GM23248 (cell line): ENCODE measurements at regions not wholly inside any gene's neighbourhood (a gene's known extent, or its start where the extent isn't known, plus 50 kb on each side); places are given as distances from the start of the nearest gene placed in this dataset.

Source experiments
- EZH2 ChIP-seq: fragments of 200-600 bp; sonication (generic); IDR thresholded peaks from 2 replicates; pipeline ENCODE4 v1.6.1; 2018; ENCODE audit warnings: antibody characterized with exemption, mild to moderate bottlenecking; ENCODE audit not compliant: insufficient read depth, poor library complexity, severe bottlenecking
- EZH2phosphoT487 ChIP-seq: fragments of 200-600 bp; sonication (generic); IDR thresholded peaks from 2 replicates; pipeline ENCODE4 v1.6.1; 2018; ENCODE audit warnings: antibody characterized with exemption, moderate library complexity, mild to moderate bottlenecking, low read depth; ENCODE audit not compliant: insufficient read depth

- TF ChIP-seq EZH2phosphoT487 (no peak), EZH2 (no peak)
Observed at GRCh38 chr12:124674937-124675336, 107.5 kb upstream of the NCOR2 start.
